PC-3 (cell line): ENCODE measurements at regions not wholly inside any gene's neighbourhood (a gene's known extent, or its start where the extent isn't known, plus 50 kb on each side); places are given as distances from the start of the nearest gene placed in this dataset.
"Not testable (repeated sequence)": the region's sequence is repeated elsewhere in the genome, so short reads cannot be mapped to it uniquely, and the experiment has no call there.

Experiments used
- ATAC-seq: fragments of 200-7000 bp; cut with Tn5 transposase; 2 replicates; pipeline ENCODE4 v1.9.1; 2020; ENCODE audit warnings: mild to moderate bottlenecking, moderate library complexity
- BruUV-seq: library from RNA; stranded (reverse); fragments of 400-500 nt; replicated peaks from 2 replicates; lab custom pipeline; 2021; lab: Mats Ljungman, UMichigan
- CTCF ChIA-PET: fragments of 300-600 bp; sonication (Branson Sonifier 250); formaldehyde crosslinking; loops from one replicate; lab custom pipeline; 2022; ENCODE audit warnings: antibody characterized with exemption; lab: Charles Lee
- POLR2A ChIA-PET: fragments of 300-600 bp; sonication (Branson Sonifier 250); formaldehyde crosslinking; loops from one replicate; lab custom pipeline; 2022; ENCODE audit warnings: antibody characterized with exemption; ENCODE audit not compliant: unreplicated experiment; lab: Charles Lee
- DNase-seq: peaks from one replicate; pipeline ENCODE4 v3.0.0-alpha.2; 2015
- H2AFZ ChIP-seq: fragments of 300-600 bp; sonication (generic); 2 replicates; pipeline ENCODE4 v1.6.0; 2016; ENCODE audit warnings: antibody characterized with exemption, low read length
- H3F3A ChIP-seq: fragments of 300-600 bp; sonication (generic); one replicate; pipeline ENCODE4 v1.6.0; 2017; ENCODE audit warnings: antibody characterized with exemption, low read length, control low read depth, mild to moderate bottlenecking; ENCODE audit not compliant: unreplicated experiment
- H3K27ac ChIP-seq: fragments of 300-600 bp; sonication (generic); 2 replicates; pipeline ENCODE4 v1.5.1; 2016; ENCODE audit warnings: mild to moderate bottlenecking, low read length
- H3K27me3 ChIP-seq: fragments of 300-600 bp; sonication (generic); 2 replicates; pipeline ENCODE4 v1.6.1; 2016; ENCODE audit warnings: low read length, mixed read lengths
- H3K36me3 ChIP-seq: fragments of 300-600 bp; sonication (generic); 2 replicates; pipeline ENCODE4 v1.6.1; 2016; ENCODE audit warnings: low read depth, mixed run types, low read length, mixed read lengths
- H3K4me1 ChIP-seq: fragments of 300-600 bp; sonication (generic); 2 replicates; pipeline ENCODE4 v1.5.1; 2016; ENCODE audit warnings: low read length; ENCODE audit not compliant: insufficient read depth
- H3K4me2 ChIP-seq: fragments of 300-600 bp; sonication (generic); 2 replicates; pipeline ENCODE4 v1.6.0; 2016; ENCODE audit warnings: low read length
- H3K4me3 ChIP-seq: fragments of 300-600 bp; sonication (generic); 2 replicates; pipeline ENCODE4 v1.5.1; 2016; ENCODE audit warnings: mild to moderate bottlenecking, low read length, mixed read lengths
- H3K79me2 ChIP-seq: fragments of 300-600 bp; sonication (generic); 2 replicates; pipeline ENCODE4 v1.6.1; 2017; ENCODE audit warnings: low read length, mixed read lengths
- H3K9ac ChIP-seq: fragments of 300-600 bp; sonication (generic); 2 replicates; pipeline ENCODE4 v1.6.0; 2016; ENCODE audit warnings: mild to moderate bottlenecking, low read length
- H3K9me2 ChIP-seq: fragments of 300-600 bp; sonication (generic); replicated peaks from 2 replicates; pipeline ENCODE4 v1.6.1; 2016; ENCODE audit warnings: mixed run types, low read length, mixed read lengths
- H3K9me3 ChIP-seq: fragments of 300-600 bp; sonication (generic); 2 replicates; pipeline ENCODE4 v1.6.1; 2016; ENCODE audit warnings: low read length, mixed read lengths
- H4K20me1 ChIP-seq: fragments of 300-600 bp; sonication (generic); 2 replicates; pipeline ENCODE4 v1.6.1; 2016; ENCODE audit warnings: low read length, mixed read lengths
- EZH2 ChIP-seq: fragments of 300-600 bp; sonication (generic); IDR thresholded peaks from one replicate; pipeline ENCODE4 v1.6.1; 2017; ENCODE audit warnings: antibody characterized with exemption, mild to moderate bottlenecking, low read length; ENCODE audit not compliant: unreplicated experiment
- EZH2phosphoT487 ChIP-seq: fragments of 300-600 bp; sonication (generic); IDR thresholded peaks from 2 replicates; pipeline ENCODE4 v1.6.1; 2018; ENCODE audit warnings: mild to moderate bottlenecking, antibody characterized with exemption, low read length, borderline replicate concordance
- intact Hi-C: fragments of 100-400 bp; cut with micrococcal nuclease; formaldehyde crosslinking; loops from 2 replicates; pipeline ENCODE4 v1.9.0; 2023
- TF ChIP-seq, protein P1 (sequence below): fragments of 300-600 bp; sonication (generic); conservative IDR thresholded peaks from 2 replicates; pipeline ENCODE4 v1.5.1; 2017; ENCODE audit warnings: antibody characterized with exemption, low read depth, mild to moderate bottlenecking, low read length

DNA sequence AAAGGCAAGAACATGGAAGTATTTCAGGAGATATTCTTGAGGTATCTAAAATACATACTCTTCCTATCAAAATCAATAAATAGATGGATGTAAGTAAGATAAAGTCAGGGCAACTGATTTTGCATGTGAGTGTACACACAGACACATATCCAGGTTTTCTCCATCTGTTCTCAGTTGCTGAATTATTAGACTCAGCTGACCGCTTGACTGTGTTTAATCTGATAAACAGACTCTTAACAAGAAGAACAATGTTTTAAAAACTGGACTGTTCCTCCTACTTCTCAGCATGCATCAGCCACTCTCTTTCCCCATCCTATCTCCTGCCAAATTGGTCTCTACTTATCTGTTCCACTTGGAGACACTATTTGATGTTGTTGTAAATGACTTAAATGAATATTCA, 73.5 kb downstream of the GOLGA8G start:
- peak; percentile 1 for DNase-seq
- Histone ChIP-seq H3K9me3 (no peaks in the 10 kb centered on the region), H3K4me1 (no peaks in the 10 kb centered on the region), H3K79me2 (no peaks in the 10 kb centered on the region), H3K27me3 (peaks cover 25% of the 10 kb centered on the region), H3K36me3 (no peaks in the 10 kb centered on the region), H3F3A (no peaks in the 10 kb centered on the region), H3K4me2 (no peak overlapping the region), H3K9me2 (no peaks in the 10 kb centered on the region), H4K20me1 (no peaks in the 10 kb centered on the region), H2AFZ (no peak overlapping the region), H3K4me3 (no peak overlapping the region), H3K9ac (no peak overlapping the region), H3K27ac (no peak overlapping the region)
- intact Hi-C loops: no loop called here
- ChIA-PET CTCF (no interaction called here), POLR2A (no interaction called here)
- no peak for TF ChIP-seq EZH2
- no peak for TF ChIP-seq EZH2phosphoT487
- TF ChIP-seq, protein P1, sequence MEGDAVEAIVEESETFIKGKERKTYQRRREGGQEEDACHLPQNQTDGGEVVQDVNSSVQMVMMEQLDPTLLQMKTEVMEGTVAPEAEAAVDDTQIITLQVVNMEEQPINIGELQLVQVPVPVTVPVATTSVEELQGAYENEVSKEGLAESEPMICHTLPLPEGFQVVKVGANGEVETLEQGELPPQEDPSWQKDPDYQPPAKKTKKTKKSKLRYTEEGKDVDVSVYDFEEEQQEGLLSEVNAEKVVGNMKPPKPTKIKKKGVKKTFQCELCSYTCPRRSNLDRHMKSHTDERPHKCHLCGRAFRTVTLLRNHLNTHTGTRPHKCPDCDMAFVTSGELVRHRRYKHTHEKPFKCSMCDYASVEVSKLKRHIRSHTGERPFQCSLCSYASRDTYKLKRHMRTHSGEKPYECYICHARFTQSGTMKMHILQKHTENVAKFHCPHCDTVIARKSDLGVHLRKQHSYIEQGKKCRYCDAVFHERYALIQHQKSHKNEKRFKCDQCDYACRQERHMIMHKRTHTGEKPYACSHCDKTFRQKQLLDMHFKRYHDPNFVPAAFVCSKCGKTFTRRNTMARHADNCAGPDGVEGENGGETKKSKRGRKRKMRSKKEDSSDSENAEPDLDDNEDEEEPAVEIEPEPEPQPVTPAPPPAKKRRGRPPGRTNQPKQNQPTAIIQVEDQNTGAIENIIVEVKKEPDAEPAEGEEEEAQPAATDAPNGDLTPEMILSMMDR: no peak
- BruUV-seq: no TSS peak
- no peak for ATAC-seq

DNA sequence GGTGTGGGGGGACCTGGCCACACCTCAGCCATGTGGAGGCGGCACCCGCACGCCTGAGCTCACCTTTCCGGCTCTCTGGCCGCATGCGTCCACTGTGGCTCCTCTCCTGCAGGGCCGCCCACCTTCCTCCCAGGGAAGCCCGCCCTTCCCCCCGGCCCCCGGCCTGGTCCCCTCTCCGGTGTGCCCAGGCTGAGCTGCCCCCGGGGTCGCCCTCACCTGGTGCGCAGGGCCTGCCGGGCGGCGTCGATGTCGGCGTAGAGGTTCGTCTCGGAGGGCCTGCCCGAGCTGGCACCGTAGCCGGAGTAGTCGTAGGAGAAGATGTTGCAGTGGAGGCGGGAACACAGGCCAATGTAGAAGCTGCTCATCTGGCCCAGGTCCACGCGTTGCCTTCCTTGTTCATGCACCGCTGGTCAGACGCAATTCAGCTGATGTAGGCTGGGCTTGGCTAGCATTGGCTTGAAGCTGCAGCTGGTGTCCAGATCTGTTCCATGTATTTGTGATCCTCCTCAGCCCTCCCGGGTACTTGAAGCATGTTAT, 75.3 kb downstream of the GOLGA8G start:
- ATAC-seq, H3K79me2 ChIP-seq, intact Hi-C loops, POLR2A ChIA-PET, H3K4me3 ChIP-seq, H3F3A ChIP-seq, H3K9ac ChIP-seq, H3K4me2 ChIP-seq, H3K36me3 ChIP-seq, H3K9me2 ChIP-seq, H4K20me1 ChIP-seq, H2AFZ ChIP-seq, H3K4me1 ChIP-seq, H3K9me3 ChIP-seq, CTCF ChIA-PET, H3K27ac ChIP-seq, BruUV-seq: not testable (repeated sequence)
- DNase-seq: peak; percentile 1
- peaks cover 24% of the 10 kb centered on the region for H3K27me3 ChIP-seq

DNA sequence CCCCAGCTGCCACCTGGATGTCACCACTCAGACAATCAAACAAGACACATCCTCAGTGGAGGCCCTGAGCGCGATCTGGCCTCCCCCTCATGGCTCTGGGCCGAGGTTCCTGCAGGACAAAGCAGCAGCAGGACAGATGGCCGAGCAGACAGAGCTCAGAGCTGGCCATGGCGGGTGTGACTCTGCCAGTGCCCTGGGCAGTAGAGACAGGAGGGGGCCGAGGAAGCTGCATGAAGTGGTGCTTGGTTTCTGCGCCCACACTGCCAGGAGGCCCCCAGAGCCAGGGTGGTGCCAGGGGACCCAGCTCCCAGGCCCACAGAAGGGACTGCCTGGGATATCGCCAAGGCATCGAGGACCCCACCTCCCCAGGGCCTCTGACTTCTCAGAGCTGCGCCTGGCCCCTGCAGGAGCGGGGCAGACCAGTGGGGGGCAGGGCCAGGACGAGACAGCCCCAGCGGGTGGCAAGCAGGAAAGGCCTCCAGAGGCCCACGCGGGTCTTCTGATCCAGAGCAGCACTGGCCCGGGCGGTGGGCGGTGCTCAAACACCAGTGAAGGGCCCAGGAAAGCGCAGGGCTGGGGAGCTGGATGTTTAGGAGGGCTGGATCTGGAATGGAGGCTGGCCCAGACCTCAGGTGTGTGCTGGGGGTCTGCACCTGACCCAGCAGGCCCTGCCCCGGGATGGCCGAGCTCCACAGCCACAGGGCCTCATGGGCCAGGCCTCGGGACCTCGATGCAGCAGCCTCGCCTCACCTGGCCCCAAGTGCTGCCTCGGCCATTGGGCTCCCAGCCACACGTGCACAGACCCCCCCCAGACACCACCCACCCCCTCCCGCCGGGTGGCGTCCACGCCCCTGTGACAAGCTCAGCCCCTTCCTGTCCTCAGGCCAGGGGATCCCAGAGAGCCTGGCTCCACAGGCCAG, 76.0 kb downstream of the GOLGA8G start:
- no peaks in the 10 kb centered on the region for H3K9me2 ChIP-seq
- H3K79me2 ChIP-seq: no peaks in the 10 kb centered on the region
- no peaks in the 10 kb centered on the region for H4K20me1 ChIP-seq
- H3K4me3 ChIP-seq: no peak overlapping the region
- intact Hi-C loops: no loop called here
- H3K36me3 ChIP-seq: no peaks in the 10 kb centered on the region
- DNase-seq (peak; percentile 1), ATAC-seq (no peak)
- H3K4me2 ChIP-seq: no peak overlapping the region
- no peaks in the 10 kb centered on the region for H3K4me1 ChIP-seq
- no peaks in the 10 kb centered on the region for H3F3A ChIP-seq
- no TSS peak for BruUV-seq
- H3K9me3 ChIP-seq: no peaks in the 10 kb centered on the region
- CTCF ChIA-PET: no interaction called here
- H3K27ac ChIP-seq: no peak overlapping the region
- POLR2A ChIA-PET: no interaction called here
- TF ChIP-seq EZH2: no peak
- TF ChIP-seq EZH2phosphoT487: no peak
- TF ChIP-seq, protein P1: no peak
- H2AFZ ChIP-seq: no peak overlapping the region
- H3K27me3 ChIP-seq: peaks cover 19% of the 10 kb centered on the region
- no peak overlapping the region for H3K9ac ChIP-seq

DNA sequence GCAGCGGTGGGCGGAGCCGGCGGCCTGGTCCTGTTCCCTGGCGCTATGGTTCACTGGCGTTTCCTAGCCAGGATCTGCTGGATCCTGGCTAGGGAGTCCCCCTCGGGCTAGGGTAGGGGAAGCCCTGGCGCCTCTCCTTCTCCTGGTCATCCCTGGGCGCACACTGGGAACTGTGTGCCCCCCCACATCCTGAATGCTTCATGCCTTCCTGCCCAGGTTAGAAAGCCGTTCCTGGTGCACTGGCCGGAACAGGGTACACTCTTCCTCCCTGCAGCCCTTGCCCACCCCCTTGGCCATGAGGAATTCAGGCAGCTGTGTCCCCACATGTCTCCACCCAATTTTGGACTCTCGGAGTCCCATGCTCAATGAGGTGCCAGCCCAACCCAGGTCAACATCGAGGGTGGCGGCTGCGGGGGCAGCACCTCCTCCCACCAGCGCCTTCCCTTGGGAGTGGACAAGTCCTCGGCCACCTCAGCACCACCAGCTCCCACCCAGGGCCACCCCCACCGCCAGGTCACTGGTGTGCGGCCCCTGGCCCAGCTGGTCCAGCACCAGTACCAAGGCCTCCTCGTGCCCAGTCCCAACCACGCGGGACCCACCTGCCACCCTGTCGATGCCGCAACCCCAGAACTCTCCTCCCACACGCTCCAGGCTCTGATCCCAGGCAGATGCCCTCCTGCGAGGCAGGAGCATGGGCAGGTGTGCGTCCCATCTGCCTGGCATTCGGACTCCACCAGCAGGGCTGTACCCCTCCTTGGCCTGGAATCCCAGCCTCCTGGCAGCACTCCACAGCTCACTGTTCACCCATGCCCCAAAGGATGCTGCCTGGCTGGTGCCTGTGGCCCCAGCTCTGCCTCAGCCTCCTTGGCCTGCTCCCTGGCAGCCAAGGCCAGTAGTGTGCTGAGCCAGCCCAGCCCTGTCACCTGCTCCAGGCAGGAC, 77.0 kb downstream of the GOLGA8G start:
- CTCF ChIA-PET, H3K4me1 ChIP-seq, ATAC-seq, H4K20me1 ChIP-seq, H3K9ac ChIP-seq, H3K36me3 ChIP-seq, H3K79me2 ChIP-seq, H3F3A ChIP-seq, POLR2A ChIA-PET, intact Hi-C loops, BruUV-seq, H3K27ac ChIP-seq, H3K9me3 ChIP-seq, H3K4me2 ChIP-seq, H2AFZ ChIP-seq, H3K9me2 ChIP-seq, H3K4me3 ChIP-seq: not testable (repeated sequence)
- H3K27me3 ChIP-seq: peaks cover 19% of the 10 kb centered on the region
- peak; percentile 0 for DNase-seq
